ENCODE measurements at regions not wholly inside any gene's neighbourhood (a gene's known extent, or its start where the extent isn't known, plus 50 kb on each side); places are given as distances from the start of the nearest gene placed in this dataset.

- no peaks in the 10 kb centered on the region for H3K9me3 ChIP-seq (ENCODE audit: control insufficient read depth in 2 of 3, insufficient read depth in 1 of 3, low read length in 3 of 3)
- no peaks in the 10 kb centered on the region for H3K36me3 ChIP-seq (ENCODE audit: control insufficient read depth in 2 of 3, insufficient read depth in 3 of 3, low read length in 3 of 3)
- no peaks in the 10 kb centered on the region for H3K4me1 ChIP-seq (ENCODE audit: control insufficient read depth in 2 of 3, insufficient read depth in 2 of 3, low read depth in 1 of 3, low read length in 3 of 3)
- FAIRE-seq (no peak), DNase-seq (no peak)
- no peak overlapping the region for H3K27ac ChIP-seq (ENCODE audit: low read depth in 2 of 2, low read length in 2 of 2)
- H3K9ac ChIP-seq (ENCODE audit: low read length in 3 of 3), result no peak overlapping the region
- intact Hi-C loops (cut with DNase I), result no loop called here
- no peaks in the 10 kb centered on the region for H3K27me3 ChIP-seq (ENCODE audit: control insufficient read depth, insufficient read depth, low read length)
- TF ChIP-seq CTCF (IDR thresholded peaks at IDR 0.05; ENCODE audit: borderline replicate concordance, extremely low read depth, insufficient read depth), result no peak
- no peak overlapping the region for H3K4me3 ChIP-seq (ENCODE audit: low read length in 3 of 3)
These were observed 53.2 kb upstream of the HMHB1 start for GRCh38 chr5:143758750-143759149.

- no peak overlapping the region for H3K4me3 ChIP-seq (ENCODE audit: low read length in 3 of 3)
- intact Hi-C loops (cut with DNase I), result no loop called here
- no peaks in the 10 kb centered on the region for H3K9me3 ChIP-seq (ENCODE audit: control insufficient read depth in 2 of 3, insufficient read depth in 1 of 3, low read length in 3 of 3)
- no peaks in the 10 kb centered on the region for H3K4me1 ChIP-seq (ENCODE audit: control insufficient read depth in 2 of 3, insufficient read depth in 2 of 3, low read depth in 1 of 3, low read length in 3 of 3)
- no peaks in the 10 kb centered on the region for H3K36me3 ChIP-seq (ENCODE audit: control insufficient read depth in 2 of 3, insufficient read depth in 3 of 3, low read length in 3 of 3)
- H3K27ac ChIP-seq (ENCODE audit: low read depth in 2 of 2, low read length in 2 of 2), result no peak overlapping the region
- no peak for TF ChIP-seq CTCF (IDR thresholded peaks at IDR 0.05; ENCODE audit: borderline replicate concordance, extremely low read depth, insufficient read depth)
- H3K9ac ChIP-seq (ENCODE audit: low read length in 3 of 3), result no peak overlapping the region
- FAIRE-seq (no peak), DNase-seq (no peak)
- H3K27me3 ChIP-seq (ENCODE audit: control insufficient read depth, insufficient read depth, low read length), result no peaks in the 10 kb centered on the region
These were observed 53.9 kb upstream of the HMHB1 start for GRCh38 chr5:143758015-143758414.

GRCh38 chr5:143757116-143757515 is 54.8 kb upstream of the HMHB1 start:
- Histone ChIP-seq H3K36me3 (ENCODE audit: control insufficient read depth in 2 of 3, insufficient read depth in 3 of 3, low read length in 3 of 3) (no peaks in the 10 kb centered on the region), H3K27me3 (ENCODE audit: control insufficient read depth, insufficient read depth, low read length) (no peaks in the 10 kb centered on the region), H3K4me3 (ENCODE audit: low read length in 3 of 3) (no peak overlapping the region), H3K4me1 (ENCODE audit: control insufficient read depth in 2 of 3, insufficient read depth in 2 of 3, low read depth in 1 of 3, low read length in 3 of 3) (no peaks in the 10 kb centered on the region), H3K27ac (ENCODE audit: low read depth in 2 of 2, low read length in 2 of 2) (no peak overlapping the region), H3K9me3 (ENCODE audit: control insufficient read depth in 2 of 3, insufficient read depth in 1 of 3, low read length in 3 of 3) (no peaks in the 10 kb centered on the region), H3K9ac (ENCODE audit: low read length in 3 of 3) (no peak overlapping the region)
- DNase-seq (no peak), FAIRE-seq (no peak)
- TF ChIP-seq CTCF (IDR thresholded peaks at IDR 0.05; ENCODE audit: borderline replicate concordance, extremely low read depth, insufficient read depth), result no peak
- intact Hi-C loops (cut with DNase I), result no loop called here

- peak in 1 of 5 donors; percentile 61 for DNase-seq
- Histone ChIP-seq H3K27me3 (ENCODE audit: control insufficient read depth, insufficient read depth, low read length) (no peaks in the 10 kb centered on the region), H3K27ac (ENCODE audit: low read depth in 2 of 2, low read length in 2 of 2) (no peak overlapping the region), H3K9ac (ENCODE audit: low read length in 3 of 3) (no peak overlapping the region), H3K9me3 (ENCODE audit: control insufficient read depth in 2 of 3, insufficient read depth in 1 of 3, low read length in 3 of 3) (no peaks in the 10 kb centered on the region), H3K36me3 (ENCODE audit: control insufficient read depth in 2 of 3, insufficient read depth in 3 of 3, low read length in 3 of 3) (no peaks in the 10 kb centered on the region), H3K4me1 (ENCODE audit: control insufficient read depth in 2 of 3, insufficient read depth in 2 of 3, low read depth in 1 of 3, low read length in 3 of 3) (no peaks in the 10 kb centered on the region), H3K4me3 (ENCODE audit: low read length in 3 of 3) (no peak overlapping the region)
- TF ChIP-seq CTCF (IDR thresholded peaks at IDR 0.05; ENCODE audit: borderline replicate concordance, extremely low read depth, insufficient read depth), result no peak
- no peak for FAIRE-seq
- intact Hi-C loops (cut with DNase I), result no loop called here
These were observed 56.0 kb upstream of the HMHB1 start for GRCh38 chr5:143755966-143756365.

Data from kidney (tissue), 13 donors.